Endodermal cell (in vitro differentiated cells): ENCODE measurements at regions not wholly inside any gene's neighbourhood (a gene's known extent, or its start where the extent isn't known, plus 50 kb on each side); places are given as distances from the start of the nearest gene placed in this dataset.
A peak's percentile ranks its signal among the peaks of the same experiment; 100 is the strongest.

Experiments
- DNase-seq: peaks from one replicate; pipeline ENCODE4 v3.0.0-alpha.2; 2017
- H3K27ac ChIP-seq: 2 replicates; pipeline ENCODE4 v1.5.1; 2013; ENCODE audit warnings: mild to moderate bottlenecking, low read depth, low read length, moderate library complexity
- H3K27me3 ChIP-seq: 2 replicates; pipeline ENCODE4 v1.6.1; 2013; ENCODE audit warnings: mild to moderate bottlenecking, low read length, moderate library complexity; ENCODE audit not compliant: insufficient read depth, control insufficient read depth, poor library complexity, severe bottlenecking
- H3K36me3 ChIP-seq: 2 replicates; pipeline ENCODE4 v1.7.0; 2013; ENCODE audit warnings: mild to moderate bottlenecking, low read length, moderate library complexity; ENCODE audit not compliant: control insufficient read depth, insufficient read depth
- H3K4me1 ChIP-seq: one replicate; pipeline ENCODE4 v1.7.0; 2013; ENCODE audit warnings: low read length; ENCODE audit not compliant: control insufficient read depth, insufficient read depth
- H3K4me3 ChIP-seq: 2 replicates; pipeline ENCODE4 v1.5.1; 2013; ENCODE audit warnings: mild to moderate bottlenecking, low read length, moderate library complexity
- H3K9ac ChIP-seq: 2 replicates; pipeline ENCODE4 v1.6.1; 2013; ENCODE audit warnings: mild to moderate bottlenecking, low read length, moderate library complexity; ENCODE audit not compliant: poor library complexity, severe bottlenecking; ENCODE audit errors: extremely low read depth
- H3K9me3 ChIP-seq: 2 replicates; pipeline ENCODE4 v1.6.1; 2013; ENCODE audit warnings: mild to moderate bottlenecking, low read length, moderate library complexity; ENCODE audit not compliant: control insufficient read depth
- H3K27ac Mint-ChIP-seq: 2 replicates; pipeline ENCODE4 v1.8.0; 2020; ENCODE audit warnings: mixed read lengths
- H3K27me3 Mint-ChIP-seq: 2 replicates; pipeline ENCODE4 v1.8.0; 2021; ENCODE audit warnings: mild to moderate bottlenecking, mixed read lengths; ENCODE audit not compliant: insufficient read depth
- H3K36me3 Mint-ChIP-seq: 2 replicates; pipeline ENCODE4 v1.8.0; 2020; ENCODE audit warnings: low read depth, mixed read lengths
- H3K4me1 Mint-ChIP-seq: 2 replicates; pipeline ENCODE4 v1.8.0; 2020; ENCODE audit warnings: mixed read lengths
- H3K4me3 Mint-ChIP-seq: 2 replicates; pipeline ENCODE4 v1.8.0; 2020; ENCODE audit warnings: mild to moderate bottlenecking, moderate library complexity, mixed read lengths
- H3K9me3 Mint-ChIP-seq: 2 replicates; pipeline ENCODE4 v1.8.0; 2020; ENCODE audit warnings: mild to moderate bottlenecking, mixed read lengths
- CTCF ChIP-seq: fragments of 200-600 bp; sonication (generic); conservative IDR thresholded peaks from 2 replicates; pipeline ENCODE4 v1.5.0; 2021; ENCODE audit warnings: antibody characterized with exemption, mild to moderate bottlenecking
- WGBS, 2 experiments: methylation state at CpG; one replicate each; pipeline versions ENCODE4 v1.1.5 to v1.1.7; 2013; ENCODE audit warnings: missing lambda C conversion rate in 2 of 2, mixed read lengths in 1 of 2; ENCODE audit not compliant: insufficient coverage in 1 of 2, insufficient read length in 1 of 2; 5-methylcytosine and 5-hydroxymethylcytosine counted together

DNA sequence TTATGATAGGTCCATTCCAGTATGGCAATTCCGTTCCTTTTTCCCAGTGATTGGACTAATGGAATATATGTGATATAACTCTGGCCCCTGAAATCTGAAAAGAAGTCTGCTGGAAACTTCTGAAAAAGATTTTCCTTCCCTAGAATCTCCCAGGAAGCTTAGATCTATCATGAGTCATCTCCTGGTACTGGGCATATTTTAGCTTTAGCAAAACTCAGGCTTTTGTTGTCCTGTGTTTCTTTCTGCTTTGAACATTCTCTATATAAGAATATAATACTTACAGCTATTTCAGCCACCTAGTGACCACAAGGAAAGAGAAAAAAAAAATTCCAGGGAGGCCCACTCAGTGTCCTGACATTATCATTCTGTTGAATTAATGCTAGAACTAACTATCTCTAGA lies 597.2 kb upstream of the GRIA3 start:
- Histone ChIP-seq H3K4me3 (no peak overlapping the region), H3K36me3 (no peaks in the 10 kb centered on the region), H3K9me3 (no peaks in the 10 kb centered on the region), H3K9ac (no peak overlapping the region), H3K27ac (no peak overlapping the region), H3K27me3 (no peaks in the 10 kb centered on the region), H3K4me1 (no peaks in the 10 kb centered on the region)
- no peak for DNase-seq
- peaks cover 5% of the 10 kb centered on the region for H3K4me1 Mint-ChIP-seq
- peaks cover 48% of the 10 kb centered on the region for H3K9me3 Mint-ChIP-seq
- no peaks in the 10 kb centered on the region for H3K36me3 Mint-ChIP-seq
- WGBS, 2 experiments: 92% methylated on average over 1 of the region's 1 CpG; no CpG with 5 or more reads in 1 of the 2 experiments
- no peak for TF ChIP-seq CTCF
- H3K27me3 Mint-ChIP-seq: no peaks in the 10 kb centered on the region
- H3K4me3 Mint-ChIP-seq: no peak overlapping the region
- H3K27ac Mint-ChIP-seq: no peak overlapping the region

DNA sequence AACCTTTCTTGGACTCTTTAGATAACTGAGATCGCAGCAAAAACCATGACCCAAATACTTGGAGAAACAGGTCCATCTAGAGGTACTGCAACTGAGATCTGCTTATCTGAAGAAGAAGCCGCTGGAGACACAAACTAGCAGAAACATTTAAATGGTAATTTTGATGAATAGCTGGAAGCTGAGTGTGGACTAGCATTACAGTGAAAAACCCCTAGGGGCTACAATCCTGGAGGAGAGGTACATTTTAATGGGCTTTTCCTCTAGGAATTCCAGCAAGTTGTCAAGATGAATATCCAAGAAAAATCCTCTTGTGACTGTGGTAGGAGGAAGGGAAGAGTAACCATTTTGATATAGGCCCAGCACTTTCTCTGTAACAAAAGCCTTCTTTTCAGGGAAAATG lies 592.5 kb upstream of the GRIA3 start:
- no peaks in the 10 kb centered on the region for H3K27me3 ChIP-seq
- H3K4me1 ChIP-seq: no peaks in the 10 kb centered on the region
- TF ChIP-seq CTCF: peak; percentile 22
- Mint-ChIP-seq H3K4me1 (peaks cover 5% of the 10 kb centered on the region), H3K36me3 (no peaks in the 10 kb centered on the region), H3K27me3 (no peaks in the 10 kb centered on the region), H3K4me3 (no peak overlapping the region), H3K9me3 (peaks cover 52% of the 10 kb centered on the region), H3K27ac (peak overlapping the region; percentile 59)
- no peak for DNase-seq
- WGBS, 2 experiments: 60% methylated on average over 2 of the region's 2 CpGs; no CpG with 5 or more reads in 1 of the 2 experiments
- no peaks in the 10 kb centered on the region for H3K36me3 ChIP-seq
- H3K27ac ChIP-seq: no peak overlapping the region
- no peak overlapping the region for H3K9ac ChIP-seq
- H3K9me3 ChIP-seq: no peaks in the 10 kb centered on the region
- H3K4me3 ChIP-seq: no peak overlapping the region

GRCh38 chrX:122596998-122597397 lies 587.1 kb upstream of the GRIA3 start:
- no peak overlapping the region for H3K27ac ChIP-seq
- no peak for TF ChIP-seq CTCF
- no peaks in the 10 kb centered on the region for H3K36me3 Mint-ChIP-seq
- no peaks in the 10 kb centered on the region for H3K9me3 ChIP-seq
- peaks cover 68% of the 10 kb centered on the region for H3K9me3 Mint-ChIP-seq
- DNase-seq: no peak
- H3K4me1 Mint-ChIP-seq: no peaks in the 10 kb centered on the region
- H3K27me3 Mint-ChIP-seq: no peaks in the 10 kb centered on the region
- H3K4me3 Mint-ChIP-seq: no peak overlapping the region
- H3K4me1 ChIP-seq: no peaks in the 10 kb centered on the region
- no peak overlapping the region for H3K4me3 ChIP-seq
- H3K36me3 ChIP-seq: no peaks in the 10 kb centered on the region
- no peak overlapping the region for H3K9ac ChIP-seq
- no peak overlapping the region for H3K27ac Mint-ChIP-seq
- no peaks in the 10 kb centered on the region for H3K27me3 ChIP-seq
